Subcutaneous adipose tissue (tissue), 1 donor: ENCODE measurements at regions not wholly inside any gene's neighbourhood (a gene's known extent, or its start where the extent isn't known, plus 50 kb on each side); places are given as distances from the start of the nearest gene placed in this dataset.

Experiments
- CTCF ChIP-seq: fragments of 450-650 bp; IDR thresholded peaks from one replicate; pipeline ENCODE4 v1.5.1; 2016; ENCODE audit warnings: low read depth, mild to moderate bottlenecking, control low read depth, antibody characterized with exemption, moderate library complexity

- no peak for TF ChIP-seq CTCF
These were observed 273.6 kb upstream of the SULF2 start for GRCh38 chr20:48058611-48059559.

- no peak for TF ChIP-seq CTCF
These were observed 272.5 kb upstream of the SULF2 start for GRCh38 chr20:48057739-48058138.

GRCh38 chr20:48057251-48057650 is 272.0 kb upstream of the SULF2 start:
- TF ChIP-seq CTCF = no peak

DNA sequence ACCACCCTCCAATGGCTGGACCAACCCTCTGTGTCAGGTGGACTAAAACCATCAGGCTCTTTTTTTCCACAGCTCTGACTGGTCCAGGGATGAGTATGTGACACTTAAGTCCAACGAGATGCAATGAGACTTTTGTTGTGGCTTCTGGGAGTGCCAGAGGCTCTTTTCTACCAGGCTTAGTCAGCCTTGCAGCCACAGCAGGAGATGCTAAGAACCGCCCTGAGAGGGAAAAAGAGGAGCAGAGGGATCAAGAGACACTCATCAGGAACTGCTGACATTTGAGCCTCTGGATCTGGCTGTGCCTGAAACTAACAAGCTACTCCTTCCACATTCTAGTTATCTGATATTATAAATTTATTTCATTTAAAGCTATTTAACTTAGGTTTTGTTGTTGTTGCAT is 270.9 kb upstream of the SULF2 start:
- no peak for TF ChIP-seq CTCF

- no peak for TF ChIP-seq CTCF
These were observed 268.8 kb upstream of the SULF2 start for GRCh38 chr20:48054051-48054450.

- no peak for TF ChIP-seq CTCF
These were observed 267.2 kb upstream of the SULF2 start for GRCh38 chr20:48052475-48052835.

- no peak for TF ChIP-seq CTCF
These were observed 266.7 kb upstream of the SULF2 start for GRCh38 chr20:48051794-48052474.
